NCI-H82 treated with DMSO at 0.1 percent for 48 hours (cell line): ENCODE measurements at regions not wholly inside any gene's neighbourhood (a gene's known extent, or its start where the extent isn't known, plus 50 kb on each side); places are given as distances from the start of the nearest gene placed in this dataset.
"Not testable (repeated sequence)": the region's sequence is repeated elsewhere in the genome, so short reads cannot be mapped to it uniquely, and the experiment has no call there.

ENCODE experiments used
- DNase-seq: peaks from one replicate; lab custom pipeline; 2025; ENCODE audit not compliant: unreplicated experiment; lab: John Stamatoyannopoulos, UW

- DNase-seq: no peak
These were observed 1183.2 kb downstream of the RAPGEF2 start for GRCh38 chr4:160286051-160286450.

GRCh38 chr4:160296476-160296875, 1193.6 kb downstream of the RAPGEF2 start:
- no peak for DNase-seq

GRCh38 chr4:160299177-160299576, 1196.3 kb downstream of the RAPGEF2 start:
- DNase-seq: peak; percentile 2

GRCh38 chr4:160299608-160300007, 1196.7 kb downstream of the RAPGEF2 start:
- peak; percentile 4 for DNase-seq

- no peak for DNase-seq
These were observed 1213.2 kb downstream of the RAPGEF2 start for GRCh38 chr4:160316036-160316435.

- no peak for DNase-seq
These were observed 1215.8 kb downstream of the RAPGEF2 start for GRCh38 chr4:160318567-160319220.

- no peak for DNase-seq
These were observed 1216.5 kb downstream of the RAPGEF2 start for GRCh38 chr4:160319221-160319867.

- no peak for DNase-seq
These were observed 1217.0 kb downstream of the RAPGEF2 start for GRCh38 chr4:160319868-160320260.

GRCh38 chr4:160326110-160326509, 1223.2 kb downstream of the RAPGEF2 start:
- DNase-seq: no peak

- no peak for DNase-seq
These were observed 1244.3 kb downstream of the RAPGEF2 start for GRCh38 chr4:160347197-160347596.

- DNase-seq: no peak
These were observed 1248.1 kb downstream of the RAPGEF2 start for GRCh38 chr4:160350944-160351343.

- DNase-seq: no peak
These were observed 1249.8 kb downstream of the RAPGEF2 start for GRCh38 chr4:160352637-160353036.

GRCh38 chr4:160353548-160353947, 1250.7 kb downstream of the RAPGEF2 start:
- no peak for DNase-seq

GRCh38 chr4:160362478-160362877, 1259.6 kb downstream of the RAPGEF2 start:
- DNase-seq: no peak

GRCh38 chr4:160364217-160364616, 1261.3 kb downstream of the RAPGEF2 start:
- DNase-seq: no peak

GRCh38 chr4:160364665-160365064, 1261.8 kb downstream of the RAPGEF2 start:
- not testable (repeated sequence) for DNase-seq

GRCh38 chr4:160365383-160365782, 1262.5 kb downstream of the RAPGEF2 start:
- DNase-seq: not testable (repeated sequence)

GRCh38 chr4:160370046-160370445, 1267.2 kb downstream of the RAPGEF2 start:
- no peak for DNase-seq

- DNase-seq: no peak
These were observed 1268.6 kb downstream of the RAPGEF2 start for GRCh38 chr4:160371446-160371845.

- no peak for DNase-seq
These were observed 1269.5 kb downstream of the RAPGEF2 start for GRCh38 chr4:160372390-160372789.

- DNase-seq: no peak
These were observed 1271.0 kb downstream of the RAPGEF2 start for GRCh38 chr4:160373911-160374310.

- DNase-seq: no peak
These were observed 1273.0 kb downstream of the RAPGEF2 start for GRCh38 chr4:160375772-160376452.
